Nucleus accumbens (tissue), 56 donors: ENCODE measurements at regions not wholly inside any gene's neighbourhood (a gene's known extent, or its start where the extent isn't known, plus 50 kb on each side); places are given as distances from the start of the nearest gene placed in this dataset.
"Not testable (repeated sequence)": the region's sequence is repeated elsewhere in the genome, so short reads cannot be mapped to it uniquely, and the experiment has no call there.

Experiments
- DNase-seq, 56 donors: peaks; one replicate each; lab custom pipeline; 2025; lab: John Stamatoyannopoulos, UW

GRCh38 chr13:33679658-33680012, 138.3 kb upstream of the RFC3 start:
- no peak for DNase-seq

- no peak for DNase-seq
Observed at GRCh38 chr13:33682020-33682564, 135.9 kb upstream of the RFC3 start.

DNA sequence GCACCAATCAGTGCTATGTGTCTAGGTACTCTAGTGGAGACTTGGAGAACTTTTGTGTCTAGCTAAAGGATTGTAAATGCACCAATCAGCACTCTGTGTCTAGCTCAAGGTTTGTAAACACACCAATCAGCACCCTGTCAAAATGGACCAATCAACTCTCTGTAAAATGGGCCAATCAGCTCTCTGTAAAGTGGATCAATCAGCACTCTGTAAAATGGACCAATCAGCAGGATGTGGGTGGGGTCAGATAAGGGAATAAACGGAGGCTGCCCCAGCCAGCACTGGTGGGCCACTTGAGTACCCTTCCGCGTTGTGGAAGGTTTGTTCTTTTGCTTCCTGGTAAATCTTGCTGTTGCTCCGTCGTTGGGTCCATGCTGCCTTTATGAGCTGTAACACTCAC, 135.3 kb upstream of the RFC3 start:
- DNase-seq: not testable (repeated sequence)

GRCh38 chr13:33683376-33683775, 134.6 kb upstream of the RFC3 start:
- DNase-seq: no peak

- DNase-seq: no peak
Observed at GRCh38 chr13:33684874-33685273, 133.1 kb upstream of the RFC3 start.

- no peak for DNase-seq
Observed at GRCh38 chr13:33686772-33687480, 131.0 kb upstream of the RFC3 start.

GRCh38 chr13:33690354-33690753, 127.6 kb upstream of the RFC3 start:
- DNase-seq: no peak

DNA sequence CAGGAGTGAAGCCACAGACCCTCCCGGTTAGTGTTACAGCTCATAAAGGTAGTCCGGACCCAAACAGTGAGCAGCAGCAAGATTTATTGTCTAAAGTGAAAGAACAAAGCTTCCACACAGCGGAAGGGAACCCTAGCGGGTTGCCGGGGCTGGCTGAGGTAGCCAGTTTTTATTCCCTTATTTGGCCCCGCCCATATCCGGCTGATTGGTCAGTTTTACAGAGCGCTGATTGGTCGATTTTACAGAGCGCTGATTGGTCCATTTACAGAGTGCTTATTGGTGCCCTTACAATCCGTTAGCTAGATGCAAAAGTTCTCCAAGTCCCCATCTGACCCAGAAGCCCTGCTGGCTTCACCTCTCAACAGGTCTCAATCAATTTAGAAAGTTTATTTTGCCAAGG, 126.0 kb upstream of the RFC3 start:
- DNase-seq: no peak

GRCh38 chr13:33692531-33692930, 125.4 kb upstream of the RFC3 start:
- DNase-seq: no peak

DNA sequence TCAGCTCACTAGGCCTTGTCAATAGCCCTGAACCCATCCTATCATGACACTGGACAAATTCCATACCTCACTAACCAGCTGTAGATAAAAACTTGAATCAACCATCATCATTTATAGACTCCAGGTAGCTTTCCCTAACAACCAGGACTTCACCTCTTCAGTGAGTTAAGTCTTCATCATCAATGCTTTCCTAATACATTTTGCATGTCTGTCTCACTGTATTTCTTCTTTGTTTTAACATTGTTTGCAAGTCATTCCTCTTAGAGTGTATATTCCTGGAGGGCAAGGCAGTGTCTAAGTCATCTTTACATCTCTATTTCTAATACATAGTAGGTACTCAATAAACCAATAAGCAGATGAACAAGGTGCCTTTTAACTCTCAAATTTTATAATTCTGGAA, 123.4 kb upstream of the RFC3 start:
- no peak for DNase-seq

GRCh38 chr13:33696530-33696929, 121.4 kb upstream of the RFC3 start:
- DNase-seq: no peak

- no peak for DNase-seq
Observed at GRCh38 chr13:33697926-33698325, 120.0 kb upstream of the RFC3 start.

DNA sequence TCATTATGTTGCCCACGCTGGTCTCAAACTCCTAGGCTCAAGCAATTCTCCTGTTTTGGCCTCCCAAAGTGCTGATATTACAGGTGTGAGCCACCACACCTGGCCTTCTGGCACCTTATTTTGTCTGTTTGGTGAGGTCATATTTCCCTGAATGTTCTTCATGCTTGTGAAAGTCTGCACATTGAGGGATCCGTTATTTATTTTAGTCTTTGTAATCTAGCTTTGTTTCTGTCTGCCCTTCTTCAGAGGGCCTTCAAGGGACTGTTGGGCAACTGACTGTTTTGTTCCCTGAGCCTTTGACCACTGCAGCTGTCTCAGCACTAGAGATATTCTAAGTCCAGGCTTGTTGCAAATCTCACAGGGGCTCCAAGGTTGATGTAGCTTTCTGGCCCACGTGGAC, 110.5 kb upstream of the RFC3 start:
- DNase-seq: no peak

DNA sequence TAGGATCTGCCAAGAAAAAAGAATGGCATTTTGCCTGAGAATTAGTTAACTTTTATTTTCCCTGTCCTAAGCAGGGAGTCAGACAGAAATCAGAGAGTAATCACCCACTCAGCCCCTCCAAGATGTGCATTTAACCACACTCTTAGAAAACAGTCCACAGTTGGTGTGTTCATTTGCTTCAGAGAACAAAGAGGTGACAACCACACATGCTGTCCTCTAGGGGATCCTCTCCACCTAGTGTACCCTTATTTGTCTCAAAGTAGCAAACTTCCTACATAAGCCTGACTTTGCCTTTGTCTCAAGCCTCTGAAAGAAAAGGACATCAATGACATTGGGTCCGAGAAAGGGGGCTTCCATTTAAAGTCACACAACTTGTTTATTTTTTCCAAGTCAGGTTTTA, 107.0 kb upstream of the RFC3 start:
- DNase-seq: no peak

DNA sequence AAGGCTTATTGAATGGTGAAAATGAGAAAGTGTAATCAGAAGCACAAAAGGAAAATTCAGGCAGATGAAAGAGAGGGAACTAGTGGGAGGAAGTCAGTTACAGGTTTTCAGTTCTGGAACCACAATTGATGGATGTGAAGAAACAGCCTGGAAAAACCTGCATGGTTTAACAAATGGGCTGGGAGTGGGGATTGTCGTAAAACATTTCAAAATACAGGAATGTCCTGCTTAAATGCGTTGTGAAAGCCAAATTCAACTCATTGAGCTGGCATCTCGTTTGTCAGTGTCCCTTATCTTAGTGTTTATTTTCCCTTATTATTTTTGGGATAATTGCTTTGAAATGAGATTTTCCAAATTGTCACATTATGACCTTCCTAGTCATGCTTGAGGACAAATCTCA, 106.5 kb upstream of the RFC3 start:
- no peak for DNase-seq

DNA sequence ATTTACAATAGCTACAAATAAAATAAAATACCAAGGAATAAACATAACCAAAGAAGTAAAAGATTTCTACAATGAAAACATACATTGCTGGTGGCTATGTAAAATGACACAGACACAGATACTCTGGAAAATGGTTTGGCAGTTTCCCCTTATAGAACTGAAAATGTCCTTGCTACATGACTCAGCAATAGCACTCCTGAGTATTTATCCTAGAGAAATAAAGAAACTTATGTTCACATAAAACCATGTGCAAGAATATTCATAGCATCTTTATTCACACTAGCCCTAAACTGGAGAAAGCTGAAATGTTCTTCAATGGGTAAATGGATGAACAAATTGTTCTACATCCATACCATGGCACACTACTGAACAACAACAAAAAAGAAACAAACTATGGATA, 100.2 kb upstream of the RFC3 start:
- DNase-seq: no peak

DNA sequence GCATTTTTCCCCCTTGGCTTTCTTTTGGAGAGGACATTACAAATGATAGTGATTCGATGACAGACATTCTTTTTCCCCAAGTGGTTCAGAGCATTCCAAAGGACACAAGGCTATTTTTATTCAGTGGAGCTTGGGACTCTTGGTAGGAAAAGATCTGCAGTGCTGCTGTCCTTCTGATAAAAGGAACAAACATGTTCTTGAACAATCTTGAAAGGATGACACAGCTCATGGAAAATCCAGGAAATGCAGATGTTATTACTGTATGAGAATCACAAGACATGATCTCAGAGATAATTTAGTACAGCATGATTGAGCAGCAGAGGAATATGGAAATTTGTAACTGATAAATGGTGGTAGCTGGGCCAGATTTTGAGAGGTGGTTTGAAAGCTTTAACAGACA, 96.2 kb upstream of the RFC3 start:
- DNase-seq: no peak

GRCh38 chr13:33722216-33722915, 95.6 kb upstream of the RFC3 start:
- DNase-seq: no peak

GRCh38 chr13:33723365-33723764, 94.6 kb upstream of the RFC3 start:
- DNase-seq: no peak

DNA sequence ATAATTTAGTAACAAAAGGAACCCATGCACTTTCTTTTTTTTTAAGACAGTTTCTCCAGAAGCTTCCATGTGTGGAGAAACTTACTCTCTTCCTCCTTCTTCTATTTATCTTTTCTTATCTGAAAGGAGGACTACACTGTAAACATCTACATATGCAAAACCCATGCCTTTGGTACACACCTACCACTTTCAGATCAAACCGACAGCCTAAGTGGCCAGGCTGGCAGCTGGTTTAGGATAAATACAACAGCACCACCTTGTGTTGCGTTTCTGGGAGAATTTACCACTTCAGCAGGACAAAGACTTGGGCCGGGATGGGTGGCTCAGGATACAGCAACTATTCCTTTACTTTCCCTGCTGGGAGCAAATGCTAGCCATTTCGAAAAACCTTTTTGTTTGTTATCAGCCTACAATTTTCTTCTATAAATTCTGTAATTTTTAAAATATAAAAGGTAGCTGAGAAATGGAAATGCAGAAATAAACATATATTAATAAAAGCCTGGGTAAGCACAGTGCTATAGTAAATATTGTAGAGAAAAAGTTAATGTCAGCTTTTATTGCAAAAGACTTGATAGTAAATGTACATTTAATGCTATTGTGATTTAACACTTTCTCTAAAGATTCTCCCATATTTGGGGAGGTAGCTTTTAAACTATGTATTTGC, 94.0 kb upstream of the RFC3 start:
- peak in 54 of 56 donors; percentile 4 to 89 (median 58) for DNase-seq

DNA sequence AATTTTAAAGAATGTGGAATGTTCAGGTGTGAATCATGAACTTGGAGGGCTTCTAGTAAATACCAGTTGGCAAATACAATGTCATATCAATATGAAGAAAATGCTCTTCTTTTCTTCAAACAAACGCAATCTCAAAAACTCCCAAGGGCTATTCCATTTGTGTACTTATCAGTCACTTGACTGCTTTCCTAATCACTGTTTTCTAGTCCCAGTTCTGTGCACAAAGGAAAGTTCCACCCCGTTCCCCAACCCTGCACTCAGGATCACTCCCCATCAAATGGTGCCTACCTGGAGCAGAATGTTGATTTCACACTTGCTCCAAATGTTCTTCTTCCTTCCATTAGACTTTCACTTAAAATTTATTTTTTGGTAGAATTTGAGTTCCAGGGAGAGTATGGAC, 92.6 kb upstream of the RFC3 start:
- no peak for DNase-seq
